Keratinocyte (primary cell): ENCODE measurements at regions not wholly inside any gene's neighbourhood (a gene's known extent, or its start where the extent isn't known, plus 50 kb on each side); places are given as distances from the start of the nearest gene placed in this dataset.
"Not testable (repeated sequence)": the region's sequence is repeated elsewhere in the genome, so short reads cannot be mapped to it uniquely, and the experiment has no call there.

Source experiments
- DNase-seq: peaks from one replicate; pipeline ENCODE4 v3.0.0-alpha.2; 2011; ENCODE audit warnings: low read depth, missing footprints, low spot score
- FAIRE-seq: peaks from 2 replicates; lab custom pipeline; 2011; peaks lifted over from hg19 to GRCh38; lab: Jason Lieb, UNC
- H2AFZ ChIP-seq: 2 replicates; pipeline ENCODE4 v1.6.0; 2012; ENCODE audit warnings: low read length, control low read depth, inconsistent platforms; ENCODE audit not compliant: control insufficient read depth
- H3K27ac ChIP-seq: 2 replicates; pipeline ENCODE4 v1.5.1; 2011; ENCODE audit warnings: low read length; ENCODE audit not compliant: control insufficient read depth, insufficient read depth
- H3K27me3 ChIP-seq: 3 replicates; pipeline ENCODE4 v1.6.0; 2011; ENCODE audit warnings: low read length; ENCODE audit not compliant: control insufficient read depth, insufficient read depth; ENCODE audit errors: extremely low read depth
- H3K36me3 ChIP-seq, 2 experiments: 2 replicates in 1 of 2; 3 replicates in 1 of 2; pipeline ENCODE4 v1.5.1; 2011; ENCODE audit warnings: low read length in 2 of 2, mild to moderate bottlenecking in 1 of 2; ENCODE audit not compliant: control insufficient read depth in 2 of 2, insufficient read depth in 2 of 2; ENCODE audit errors: extremely low read depth in 1 of 2
- H3K4me1 ChIP-seq: 3 replicates; pipeline ENCODE4 v1.5.1; 2011; ENCODE audit warnings: low read length; ENCODE audit not compliant: control insufficient read depth, insufficient read depth; ENCODE audit errors: extremely low read depth
- H3K4me2 ChIP-seq: 3 replicates; pipeline ENCODE4 v1.6.0; 2011; ENCODE audit warnings: low read depth, low read length; ENCODE audit not compliant: control insufficient read depth, insufficient read depth; ENCODE audit errors: extremely low read depth
- H3K4me3 ChIP-seq, 3 experiments: fragments of 200-600 bp in 1 of 3; sonication (generic) in 1 of 3; 2 replicates in 2 of 3; 3 replicates in 1 of 3; pipeline ENCODE4 v1.5.1; 2011 to 2016; ENCODE audit warnings: low read length in 3 of 3, mild to moderate bottlenecking in 3 of 3, control low read depth in 2 of 3, inconsistent platforms in 1 of 3, low read depth in 1 of 3, mixed read lengths in 1 of 3, mixed run types in 1 of 3, moderate library complexity in 1 of 3; ENCODE audit not compliant: control insufficient read depth in 2 of 3, insufficient read depth in 2 of 3; ENCODE audit errors: extremely low read depth in 1 of 3
- H3K79me2 ChIP-seq: 2 replicates; pipeline ENCODE4 v1.6.0; 2012; ENCODE audit warnings: low read length; ENCODE audit not compliant: control insufficient read depth, insufficient read depth
- H3K9ac ChIP-seq: 3 replicates; pipeline ENCODE4 v1.6.0; 2011; ENCODE audit warnings: low read length; ENCODE audit not compliant: control insufficient read depth, insufficient read depth; ENCODE audit errors: extremely low read depth
- H3K9me1 ChIP-seq: 3 replicates; pipeline ENCODE4 v1.6.0; 2011; ENCODE audit warnings: low read length; ENCODE audit not compliant: control insufficient read depth, insufficient read depth; ENCODE audit errors: extremely low read depth
- H3K9me3 ChIP-seq: 2 replicates; pipeline ENCODE4 v1.5.1; 2012; ENCODE audit warnings: low read depth, low read length; ENCODE audit not compliant: control insufficient read depth
- H4K20me1 ChIP-seq: 3 replicates; pipeline ENCODE4 v1.6.0; 2011; ENCODE audit warnings: low read length; ENCODE audit not compliant: control insufficient read depth, insufficient read depth; ENCODE audit errors: extremely low read depth
- EZH2 ChIP-seq: IDR thresholded peaks from one replicate; pipeline ENCODE4 v1.6.1; 2012; ENCODE audit warnings: inconsistent platforms, mild to moderate bottlenecking, low read length, moderate library complexity
- dilution Hi-C: fragments of 300-500 bp; cut with MboI; formaldehyde crosslinking; loops from one replicate; pipeline ENCODE4 v1.7.0; 2020; ENCODE audit warnings: low sequenced_read_pairs; ENCODE audit not compliant: extremely low pct_ligation_motif_present
- TF ChIP-seq, protein P1 (sequence below), 3 experiments: IDR thresholded peaks in 1 of 3; conservative IDR thresholded peaks in 1 of 3; optimal IDR thresholded peaks in 1 of 3; 2 replicates in 2 of 3; 3 replicates in 1 of 3; pipeline versions ENCODE3 to v1.5.1; 2011; ENCODE audit warnings: low read length in 3 of 3, mild to moderate bottlenecking in 3 of 3, moderate library complexity in 2 of 3, control low read depth in 1 of 3, inconsistent platforms in 1 of 3; ENCODE audit not compliant: insufficient read depth in 2 of 3; ENCODE audit errors: extremely low read depth in 1 of 3

GRCh38 chr4:10831727-10832408 lies 147.3 kb upstream of the CLNK start:
- no peak overlapping the region for H3K27ac ChIP-seq
- FAIRE-seq (no peak), DNase-seq (no peak)
- no peaks in the 10 kb centered on the region for H3K4me1 ChIP-seq
- H3K4me3 ChIP-seq: no peak overlapping the region
- no peaks in the 10 kb centered on the region for H3K27me3 ChIP-seq
- no peaks in the 10 kb centered on the region for H3K36me3 ChIP-seq
- H3K9ac ChIP-seq: no peak overlapping the region
- H3K9me3 ChIP-seq: no peaks in the 10 kb centered on the region
- H4K20me1 ChIP-seq: no peaks in the 10 kb centered on the region
- no peak overlapping the region for H3K4me2 ChIP-seq
- no peaks in the 10 kb centered on the region for H3K79me2 ChIP-seq
- H3K9me1 ChIP-seq: no peaks in the 10 kb centered on the region
- no peak for TF ChIP-seq EZH2
- TF ChIP-seq, protein P1, sequence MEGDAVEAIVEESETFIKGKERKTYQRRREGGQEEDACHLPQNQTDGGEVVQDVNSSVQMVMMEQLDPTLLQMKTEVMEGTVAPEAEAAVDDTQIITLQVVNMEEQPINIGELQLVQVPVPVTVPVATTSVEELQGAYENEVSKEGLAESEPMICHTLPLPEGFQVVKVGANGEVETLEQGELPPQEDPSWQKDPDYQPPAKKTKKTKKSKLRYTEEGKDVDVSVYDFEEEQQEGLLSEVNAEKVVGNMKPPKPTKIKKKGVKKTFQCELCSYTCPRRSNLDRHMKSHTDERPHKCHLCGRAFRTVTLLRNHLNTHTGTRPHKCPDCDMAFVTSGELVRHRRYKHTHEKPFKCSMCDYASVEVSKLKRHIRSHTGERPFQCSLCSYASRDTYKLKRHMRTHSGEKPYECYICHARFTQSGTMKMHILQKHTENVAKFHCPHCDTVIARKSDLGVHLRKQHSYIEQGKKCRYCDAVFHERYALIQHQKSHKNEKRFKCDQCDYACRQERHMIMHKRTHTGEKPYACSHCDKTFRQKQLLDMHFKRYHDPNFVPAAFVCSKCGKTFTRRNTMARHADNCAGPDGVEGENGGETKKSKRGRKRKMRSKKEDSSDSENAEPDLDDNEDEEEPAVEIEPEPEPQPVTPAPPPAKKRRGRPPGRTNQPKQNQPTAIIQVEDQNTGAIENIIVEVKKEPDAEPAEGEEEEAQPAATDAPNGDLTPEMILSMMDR (optimal IDR thresholded peaks at IDR 0.05 in 1 of 3, IDR thresholded peaks at IDR 0.05 in 1 of 3, conservative IDR thresholded peaks at IDR 0.05 in 1 of 3; ENCODE audit: extremely low read depth in 1 of 3, insufficient read depth in 2 of 3, low read length in 3 of 3): no peak
- dilution Hi-C loops: no loop called here
- no peak overlapping the region for H2AFZ ChIP-seq

- H3K79me2 ChIP-seq, H3K27ac ChIP-seq, DNase-seq, H2AFZ ChIP-seq, H3K4me1 ChIP-seq, H3K4me3 ChIP-seq, H3K9ac ChIP-seq, H3K9me1 ChIP-seq, H3K4me2 ChIP-seq, H3K9me3 ChIP-seq, H3K36me3 ChIP-seq, dilution Hi-C loops, H4K20me1 ChIP-seq, FAIRE-seq, H3K27me3 ChIP-seq: not testable (repeated sequence)
Observed at GRCh38 chr4:10828918-10829538, 144.5 kb upstream of the CLNK start.
